B cell (primary cell): ENCODE measurements at regions not wholly inside any gene's neighbourhood (a gene's known extent, or its start where the extent isn't known, plus 50 kb on each side); places are given as distances from the start of the nearest gene placed in this dataset.

Experiments
- ATAC-seq: fragments of 200-7000 bp; cut with Tn5 transposase; one replicate; pipeline ENCODE4 v1.10.0; 2021; ENCODE audit warnings: low read depth, mild to moderate bottlenecking, moderate number of reproducible peaks, moderate library complexity
- CTCF ChIA-PET: fragments of 350-600 bp; sonication (Branson Sonifier 250); formaldehyde crosslinking; loops from one replicate; lab custom pipeline; 2021; ENCODE audit warnings: antibody characterized with exemption, inconsistent platforms; lab: Charles Lee
- POLR2A ChIA-PET: fragments of 350-600 bp; sonication (Branson Sonifier 250); formaldehyde crosslinking; loops from one replicate; lab custom pipeline; 2021; ENCODE audit warnings: antibody characterized with exemption; lab: Charles Lee
- DNase-seq: peaks from one replicate; pipeline ENCODE4 v3.0.0; 2013
- H2AFZ ChIP-seq: 2 replicates; pipeline ENCODE4 v1.6.1; 2012; ENCODE audit warnings: mild to moderate bottlenecking, low read depth, low read length; ENCODE audit not compliant: insufficient read depth, poor library complexity, severe bottlenecking
- H3K27ac ChIP-seq, 2 donors: 1 replicate in 1 of 2; 2 replicates in 1 of 2; pipeline ENCODE4 v1.5.1; 2012 to 2013; ENCODE audit warnings: low read length in 2 of 2, mild to moderate bottlenecking in 2 of 2, moderate library complexity in 1 of 2
- H3K27me3 ChIP-seq, 4 experiments: fragments of 200-600 bp in 1 of 4; sonication (generic) in 1 of 4; replicated peaks in 1 of 4; 1 replicate in 2 of 4; 2 replicates in 2 of 4; pipeline versions ENCODE4 v1.6.1 to v1.7.0; 2013 to 2016; ENCODE audit warnings: low read length in 3 of 4, mild to moderate bottlenecking in 2 of 4, mixed read lengths in 1 of 4, moderate library complexity in 1 of 4; ENCODE audit not compliant: insufficient read depth in 4 of 4, control insufficient read depth in 3 of 4; ENCODE audit errors: control extremely low read depth in 1 of 4
- H3K36me3 ChIP-seq, 2 experiments: replicated peaks in 1 of 2; 1 replicate in 1 of 2; 2 replicates in 1 of 2; pipeline versions ENCODE4 v1.6.1 to v1.7.1; 2013; ENCODE audit warnings: low read length in 1 of 2; ENCODE audit not compliant: insufficient read depth in 2 of 2, control insufficient read depth in 1 of 2; ENCODE audit errors: control extremely low read depth in 1 of 2, extremely low read depth in 1 of 2
- H3K4me1 ChIP-seq, 2 donors: fragments of 200-600 bp in 1 of 2; sonication (generic) in 1 of 2; 1 replicate in 1 of 2; 2 replicates in 1 of 2; pipeline versions ENCODE4 v1.5.1 to v1.6.1; 2013 to 2017; ENCODE audit warnings: low read length in 2 of 2; ENCODE audit not compliant: control insufficient read depth in 2 of 2, insufficient read depth in 2 of 2
- H3K4me2 ChIP-seq: replicated peaks from 2 replicates; pipeline ENCODE3; 2012; ENCODE audit warnings: mild to moderate bottlenecking, low read depth, low read length; ENCODE audit not compliant: poor library complexity, severe bottlenecking
- H3K4me3 ChIP-seq, 5 experiments: fragments of 200-600 bp in 1 of 5; sonication (generic) in 1 of 5; 1 replicate in 3 of 5; 2 replicates in 2 of 5; pipeline versions ENCODE4 v1.5.1 to v1.7.0; 2011 to 2016; ENCODE audit warnings: low read length in 4 of 5, mild to moderate bottlenecking in 4 of 5, low read depth in 2 of 5, control low read depth in 1 of 5, moderate library complexity in 1 of 5; ENCODE audit not compliant: insufficient read depth in 1 of 5; ENCODE audit errors: control extremely low read depth in 1 of 5, extremely low read depth in 1 of 5
- H3K79me2 ChIP-seq: fragments of 200-600 bp; sonication (generic); one replicate; pipeline ENCODE4 v1.6.0; 2016; ENCODE audit warnings: low read length; ENCODE audit not compliant: control insufficient read depth, insufficient read depth
- H3K9ac ChIP-seq: fragments of 200-600 bp; sonication (generic); 2 replicates; pipeline ENCODE4 v1.6.1; 2017; ENCODE audit warnings: mild to moderate bottlenecking, low read length, moderate library complexity
- H3K9me3 ChIP-seq, 3 donors: one replicate each; pipeline versions ENCODE4 v1.6.1 to v1.7.1; 2013; ENCODE audit warnings: low read length in 2 of 3; ENCODE audit not compliant: control insufficient read depth in 2 of 3, insufficient read depth in 1 of 3; ENCODE audit errors: control extremely low read depth in 1 of 3
- H4K20me1 ChIP-seq: 2 replicates; pipeline ENCODE4 v1.6.0; 2012; ENCODE audit warnings: mild to moderate bottlenecking, low read length; ENCODE audit not compliant: insufficient read depth, control insufficient read depth, poor library complexity, severe bottlenecking
- H3K27ac Mint-ChIP-seq: one replicate; pipeline ENCODE4 v1.8.0; 2021; ENCODE audit warnings: mixed read lengths
- H3K27me3 Mint-ChIP-seq: one replicate; pipeline ENCODE4 v1.8.0; 2021; ENCODE audit warnings: mixed read lengths
- H3K4me1 Mint-ChIP-seq: one replicate; pipeline ENCODE4 v1.8.0; 2021; ENCODE audit warnings: mixed read lengths
- H3K4me3 Mint-ChIP-seq: one replicate; pipeline ENCODE4 v1.8.0; 2021; ENCODE audit warnings: mixed read lengths
- H3K9me3 Mint-ChIP-seq: one replicate; pipeline ENCODE4 v1.8.0; 2022; ENCODE audit warnings: mixed read lengths; ENCODE audit not compliant: insufficient read depth
- CTCF ChIP-seq: fragments of 200-600 bp; IDR thresholded peaks from one replicate; pipeline ENCODE4 v1.8.0; 2022; ENCODE audit warnings: antibody characterized with exemption, mild to moderate bottlenecking
- EZH2 ChIP-seq: IDR thresholded peaks from 2 replicates; pipeline ENCODE4 v1.6.1; 2012; ENCODE audit warnings: borderline replicate concordance, low read depth, mild to moderate bottlenecking, moderate library complexity, low read length; ENCODE audit not compliant: insufficient read depth, poor library complexity, severe bottlenecking
- WGBS: methylation state at CpG from one replicate; pipeline ENCODE4 v1.1.5; 2013; ENCODE audit warnings: missing lambda C conversion rate; ENCODE audit not compliant: insufficient coverage; 5-methylcytosine and 5-hydroxymethylcytosine counted together
- intact Hi-C: fragments of 100-400 bp; cut with micrococcal nuclease; formaldehyde crosslinking; loops from one replicate; pipeline ENCODE4 v1.10.0; 2022

- H3K4me2 ChIP-seq = no peak overlapping the region
- Mint-ChIP-seq H3K27me3 (no peaks in the 10 kb centered on the region), H3K4me3 (no peak overlapping the region), H3K4me1 (peaks cover 21% of the 10 kb centered on the region), H3K27ac (no peak overlapping the region), H3K9me3 (no peaks in the 10 kb centered on the region)
- no peaks in the 10 kb centered on the region for H4K20me1 ChIP-seq
- no peak overlapping the region for H2AFZ ChIP-seq
- intact Hi-C loops = no loop called here
- no CpG with 5 or more reads among the region's 2 CpGs for WGBS
- ChIA-PET CTCF (interaction anchor here (1.6 kb wide), 1 partner anchor 34 kb away, joined by 3 read pairs; no protein-coding TSS in a partner anchor), POLR2A (interaction anchor here (0.5 to 1.7 kb wide), 3 partner anchors 14 to 66 kb away, joined by 3 to 6 read pairs (median 5); no protein-coding TSS in a partner anchor)
- H3K79me2 ChIP-seq = peaks cover 3% of the 10 kb centered on the region
- no peak for TF ChIP-seq EZH2
- no peak for TF ChIP-seq CTCF
- H3K9me3 ChIP-seq = no peaks in the 10 kb centered on the region
- H3K4me3 ChIP-seq = no peak overlapping the region
- ATAC-seq = no peak
- DNase-seq = no peak
- no peaks in the 10 kb centered on the region for H3K36me3 ChIP-seq
- H3K4me1 ChIP-seq = peaks cover 24 to 26% of the 10 kb centered on the region in 2 donors
- H3K9ac ChIP-seq = no peak overlapping the region
- H3K27ac ChIP-seq = no peak overlapping the region
- H3K27me3 ChIP-seq = no peaks in the 10 kb centered on the region
Observed at GRCh38 chr12:92546635-92547348, 156.0 kb upstream of the PLEKHG7 start.

- WGBS = 100% methylated on average over 1 of the region's 3 CpGs
- no peaks in the 10 kb centered on the region for H3K36me3 ChIP-seq
- H3K4me3 Mint-ChIP-seq = no peak overlapping the region
- H3K9ac ChIP-seq = no peak overlapping the region
- no peaks in the 10 kb centered on the region for H3K9me3 ChIP-seq
- ATAC-seq = no peak
- no peak overlapping the region for H3K4me3 ChIP-seq
- CTCF ChIA-PET = interaction anchor here (1.1 to 1.6 kb wide), 2 partner anchors 33 to 41 kb away, joined by 3 read pairs; no protein-coding TSS in a partner anchor
- intact Hi-C loops = no loop called here
- no peak overlapping the region for H3K4me2 ChIP-seq
- DNase-seq = no peak
- H3K27ac Mint-ChIP-seq = no peak overlapping the region
- H3K27me3 ChIP-seq = no peaks in the 10 kb centered on the region
- peaks cover 26% of the 10 kb centered on the region for H3K4me1 Mint-ChIP-seq
- no peak overlapping the region for H2AFZ ChIP-seq
- no peaks in the 10 kb centered on the region for H3K27me3 Mint-ChIP-seq
- H3K9me3 Mint-ChIP-seq = no peaks in the 10 kb centered on the region
- H3K79me2 ChIP-seq = peaks cover 3% of the 10 kb centered on the region
- TF ChIP-seq CTCF (no peak), EZH2 (no peak)
- no peaks in the 10 kb centered on the region for H4K20me1 ChIP-seq
- H3K27ac ChIP-seq = no peak overlapping the region
- H3K4me1 ChIP-seq = peaks cover 24 to 28% of the 10 kb centered on the region in 2 donors
- POLR2A ChIA-PET = interaction anchor here (0.5 to 1.7 kb wide), 2 partner anchors 13 to 66 kb away, joined by 5 to 6 read pairs; no protein-coding TSS in a partner anchor
Observed at GRCh38 chr12:92546259-92546634, 156.5 kb upstream of the PLEKHG7 start.
